ENCODE measurements at regions not wholly inside any gene's neighbourhood (a gene's known extent, or its start where the extent isn't known, plus 50 kb on each side); places are given as distances from the start of the nearest gene placed in this dataset.

DNA sequence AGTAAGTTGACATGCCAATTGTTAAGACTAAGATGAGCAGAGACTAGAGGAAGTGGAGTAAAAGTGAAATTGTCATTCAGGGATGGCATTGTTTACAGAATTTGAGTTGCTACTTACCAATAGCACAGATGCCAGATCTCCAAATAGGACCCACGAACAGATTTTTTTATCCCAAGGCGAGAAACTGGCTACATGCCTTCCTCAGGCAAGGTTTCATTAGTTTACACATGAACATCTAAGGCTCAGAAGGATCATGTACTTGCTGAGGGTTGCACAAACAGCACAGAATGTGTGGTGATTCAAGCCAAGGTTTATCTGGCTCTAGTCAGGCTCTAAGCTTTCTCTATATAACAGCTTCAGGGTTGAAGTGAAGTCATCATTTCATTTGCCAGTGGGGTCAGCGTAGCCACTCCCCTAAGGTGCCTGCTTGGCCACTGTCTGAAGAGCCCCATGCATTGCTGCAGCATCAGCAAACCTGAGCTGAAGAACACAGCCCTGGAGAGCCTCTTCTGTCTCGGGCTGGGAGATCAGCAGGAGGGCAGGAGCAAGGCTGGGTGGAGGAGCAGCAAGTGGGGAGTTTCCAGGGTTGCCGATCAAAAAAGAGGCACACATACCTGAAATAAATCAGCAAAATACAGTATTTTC, 193.0 kb upstream of the LCORL start:
- no peak overlapping the region for H3K4me3 ChIP-seq (ENCODE audit: control insufficient read depth, low read depth, low read length)
- TF ChIP-seq, protein P1, sequence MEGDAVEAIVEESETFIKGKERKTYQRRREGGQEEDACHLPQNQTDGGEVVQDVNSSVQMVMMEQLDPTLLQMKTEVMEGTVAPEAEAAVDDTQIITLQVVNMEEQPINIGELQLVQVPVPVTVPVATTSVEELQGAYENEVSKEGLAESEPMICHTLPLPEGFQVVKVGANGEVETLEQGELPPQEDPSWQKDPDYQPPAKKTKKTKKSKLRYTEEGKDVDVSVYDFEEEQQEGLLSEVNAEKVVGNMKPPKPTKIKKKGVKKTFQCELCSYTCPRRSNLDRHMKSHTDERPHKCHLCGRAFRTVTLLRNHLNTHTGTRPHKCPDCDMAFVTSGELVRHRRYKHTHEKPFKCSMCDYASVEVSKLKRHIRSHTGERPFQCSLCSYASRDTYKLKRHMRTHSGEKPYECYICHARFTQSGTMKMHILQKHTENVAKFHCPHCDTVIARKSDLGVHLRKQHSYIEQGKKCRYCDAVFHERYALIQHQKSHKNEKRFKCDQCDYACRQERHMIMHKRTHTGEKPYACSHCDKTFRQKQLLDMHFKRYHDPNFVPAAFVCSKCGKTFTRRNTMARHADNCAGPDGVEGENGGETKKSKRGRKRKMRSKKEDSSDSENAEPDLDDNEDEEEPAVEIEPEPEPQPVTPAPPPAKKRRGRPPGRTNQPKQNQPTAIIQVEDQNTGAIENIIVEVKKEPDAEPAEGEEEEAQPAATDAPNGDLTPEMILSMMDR (IDR thresholded peaks at IDR 0.05; ENCODE audit: control insufficient read depth, insufficient read depth, low read depth, low read length, missing control alignments): no peak
- no peak for DNase-seq (ENCODE audit: low read depth)

GRCh38 chr4:18213576-18214198, 192.1 kb upstream of the LCORL start:
- no peak overlapping the region for H3K4me3 ChIP-seq (ENCODE audit: control insufficient read depth, low read depth, low read length)
- TF ChIP-seq, protein P1 (IDR thresholded peaks at IDR 0.05; ENCODE audit: control insufficient read depth, insufficient read depth, low read depth, low read length, missing control alignments): no peak
- no peak for DNase-seq (ENCODE audit: low read depth)

DNA sequence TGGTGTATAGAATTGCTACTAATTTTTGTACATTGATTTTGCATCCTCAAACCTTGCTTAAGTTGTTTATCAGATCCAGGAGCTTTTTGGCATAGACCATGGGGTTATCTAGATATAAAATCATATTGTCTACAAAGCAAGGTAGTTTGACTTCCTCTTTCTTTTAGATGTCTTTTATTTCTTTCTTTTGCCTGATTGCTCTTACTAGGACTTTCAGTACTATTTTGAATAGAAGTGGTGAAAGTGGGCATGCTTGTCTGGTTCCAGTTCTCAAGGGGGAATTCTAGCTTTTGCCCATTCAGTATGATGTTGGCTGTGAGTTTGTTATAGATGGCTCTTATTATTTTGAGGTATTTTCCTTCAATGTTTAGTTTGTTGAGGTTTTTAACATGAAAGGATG, 187.9 kb upstream of the LCORL start:
- no peak overlapping the region for H3K4me3 ChIP-seq (ENCODE audit: control insufficient read depth, low read depth, low read length)
- no peak for DNase-seq (ENCODE audit: low read depth)
- TF ChIP-seq, protein P1 (IDR thresholded peaks at IDR 0.05; ENCODE audit: control insufficient read depth, insufficient read depth, low read depth, low read length, missing control alignments): no peak

GRCh38 chr4:18203966-18204365, 182.4 kb upstream of the LCORL start:
- DNase-seq (ENCODE audit: low read depth): no peak
- TF ChIP-seq, protein P1 (IDR thresholded peaks at IDR 0.05; ENCODE audit: control insufficient read depth, insufficient read depth, low read depth, low read length, missing control alignments): no peak
- H3K4me3 ChIP-seq (ENCODE audit: control insufficient read depth, low read depth, low read length): no peak overlapping the region

DNA sequence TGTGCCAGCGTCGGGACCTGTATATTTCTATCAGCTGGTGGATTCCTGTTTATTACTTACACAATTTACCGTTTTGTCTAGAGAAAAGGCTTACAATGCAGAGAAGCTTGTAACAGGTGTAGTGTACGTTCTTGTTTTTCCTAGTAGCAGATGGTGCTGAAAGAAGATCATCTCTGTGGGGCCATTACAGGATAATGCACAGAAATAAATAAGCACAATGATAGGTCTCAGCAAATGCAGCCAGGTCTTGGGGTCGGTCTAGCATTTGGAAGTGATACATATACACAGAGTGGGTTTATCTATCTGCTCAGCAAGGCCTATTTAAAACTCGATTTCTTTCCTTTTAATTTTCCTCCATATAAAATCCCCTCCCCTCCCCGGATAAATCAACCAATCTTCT, 180.9 kb upstream of the LCORL start:
- TF ChIP-seq, protein P1 (IDR thresholded peaks at IDR 0.05; ENCODE audit: control insufficient read depth, insufficient read depth, low read depth, low read length, missing control alignments): no peak
- DNase-seq (ENCODE audit: low read depth): no peak
- H3K4me3 ChIP-seq (ENCODE audit: control insufficient read depth, low read depth, low read length): no peak overlapping the region

DNA sequence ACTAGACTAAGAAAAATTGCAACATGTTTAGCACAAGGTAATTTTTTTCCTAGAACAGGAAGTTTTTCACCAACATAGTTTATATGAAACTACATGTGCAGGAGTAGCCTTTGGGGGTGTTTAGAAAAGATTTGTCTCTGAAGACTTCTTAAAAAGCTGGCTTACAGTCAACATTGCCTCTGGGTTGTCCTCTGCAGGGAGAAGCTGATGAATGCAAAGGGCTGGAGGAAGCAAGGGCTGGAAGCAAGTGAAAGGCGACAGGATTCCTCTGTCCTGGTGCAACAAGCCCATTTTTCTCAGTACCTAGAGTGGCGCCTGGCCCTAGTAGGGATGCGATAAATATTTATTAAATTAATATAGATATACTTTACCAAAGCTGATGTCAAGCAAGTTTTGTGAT, 180.3 kb upstream of the LCORL start:
- H3K4me3 ChIP-seq (ENCODE audit: control insufficient read depth, low read depth, low read length): no peak overlapping the region
- TF ChIP-seq, protein P1 (IDR thresholded peaks at IDR 0.05; ENCODE audit: control insufficient read depth, insufficient read depth, low read depth, low read length, missing control alignments): no peak
- no peak for DNase-seq (ENCODE audit: low read depth)
